Keratinocyte (primary cell): ENCODE measurements at regions not wholly inside any gene's neighbourhood (a gene's known extent, or its start where the extent isn't known, plus 50 kb on each side); places are given as distances from the start of the nearest gene placed in this dataset.

Experiments used
- DNase-seq: peaks from one replicate; pipeline ENCODE4 v3.0.0-alpha.2; 2011; ENCODE audit warnings: low read depth, missing footprints, low spot score
- FAIRE-seq: peaks from 2 replicates; lab custom pipeline; 2011; peaks lifted over from hg19 to GRCh38; lab: Jason Lieb, UNC
- H2AFZ ChIP-seq: 2 replicates; pipeline ENCODE4 v1.6.0; 2012; ENCODE audit warnings: low read length, control low read depth, inconsistent platforms; ENCODE audit not compliant: control insufficient read depth
- H3K27ac ChIP-seq: 2 replicates; pipeline ENCODE4 v1.5.1; 2011; ENCODE audit warnings: low read length; ENCODE audit not compliant: control insufficient read depth, insufficient read depth
- H3K27me3 ChIP-seq: 3 replicates; pipeline ENCODE4 v1.6.0; 2011; ENCODE audit warnings: low read length; ENCODE audit not compliant: control insufficient read depth, insufficient read depth; ENCODE audit errors: extremely low read depth
- H3K36me3 ChIP-seq, 2 experiments: 2 replicates in 1 of 2; 3 replicates in 1 of 2; pipeline ENCODE4 v1.5.1; 2011; ENCODE audit warnings: low read length in 2 of 2, mild to moderate bottlenecking in 1 of 2; ENCODE audit not compliant: control insufficient read depth in 2 of 2, insufficient read depth in 2 of 2; ENCODE audit errors: extremely low read depth in 1 of 2
- H3K4me1 ChIP-seq: 3 replicates; pipeline ENCODE4 v1.5.1; 2011; ENCODE audit warnings: low read length; ENCODE audit not compliant: control insufficient read depth, insufficient read depth; ENCODE audit errors: extremely low read depth
- H3K4me2 ChIP-seq: 3 replicates; pipeline ENCODE4 v1.6.0; 2011; ENCODE audit warnings: low read depth, low read length; ENCODE audit not compliant: control insufficient read depth, insufficient read depth; ENCODE audit errors: extremely low read depth
- H3K4me3 ChIP-seq, 3 experiments: fragments of 200-600 bp in 1 of 3; sonication (generic) in 1 of 3; 2 replicates in 2 of 3; 3 replicates in 1 of 3; pipeline ENCODE4 v1.5.1; 2011 to 2016; ENCODE audit warnings: low read length in 3 of 3, mild to moderate bottlenecking in 3 of 3, control low read depth in 2 of 3, inconsistent platforms in 1 of 3, low read depth in 1 of 3, mixed read lengths in 1 of 3, mixed run types in 1 of 3, moderate library complexity in 1 of 3; ENCODE audit not compliant: control insufficient read depth in 2 of 3, insufficient read depth in 2 of 3; ENCODE audit errors: extremely low read depth in 1 of 3
- H3K79me2 ChIP-seq: 2 replicates; pipeline ENCODE4 v1.6.0; 2012; ENCODE audit warnings: low read length; ENCODE audit not compliant: control insufficient read depth, insufficient read depth
- H3K9ac ChIP-seq: 3 replicates; pipeline ENCODE4 v1.6.0; 2011; ENCODE audit warnings: low read length; ENCODE audit not compliant: control insufficient read depth, insufficient read depth; ENCODE audit errors: extremely low read depth
- H3K9me1 ChIP-seq: 3 replicates; pipeline ENCODE4 v1.6.0; 2011; ENCODE audit warnings: low read length; ENCODE audit not compliant: control insufficient read depth, insufficient read depth; ENCODE audit errors: extremely low read depth
- H3K9me3 ChIP-seq: 2 replicates; pipeline ENCODE4 v1.5.1; 2012; ENCODE audit warnings: low read depth, low read length; ENCODE audit not compliant: control insufficient read depth
- H4K20me1 ChIP-seq: 3 replicates; pipeline ENCODE4 v1.6.0; 2011; ENCODE audit warnings: low read length; ENCODE audit not compliant: control insufficient read depth, insufficient read depth; ENCODE audit errors: extremely low read depth
- EZH2 ChIP-seq: IDR thresholded peaks from one replicate; pipeline ENCODE4 v1.6.1; 2012; ENCODE audit warnings: inconsistent platforms, mild to moderate bottlenecking, low read length, moderate library complexity
- dilution Hi-C: fragments of 300-500 bp; cut with MboI; formaldehyde crosslinking; loops from one replicate; pipeline ENCODE4 v1.7.0; 2020; ENCODE audit warnings: low sequenced_read_pairs; ENCODE audit not compliant: extremely low pct_ligation_motif_present
- TF ChIP-seq, protein P1 (sequence below), 3 experiments: IDR thresholded peaks in 1 of 3; conservative IDR thresholded peaks in 1 of 3; optimal IDR thresholded peaks in 1 of 3; 2 replicates in 2 of 3; 3 replicates in 1 of 3; pipeline versions ENCODE3 to v1.5.1; 2011; ENCODE audit warnings: low read length in 3 of 3, mild to moderate bottlenecking in 3 of 3, moderate library complexity in 2 of 3, control low read depth in 1 of 3, inconsistent platforms in 1 of 3; ENCODE audit not compliant: insufficient read depth in 2 of 3; ENCODE audit errors: extremely low read depth in 1 of 3

DNA sequence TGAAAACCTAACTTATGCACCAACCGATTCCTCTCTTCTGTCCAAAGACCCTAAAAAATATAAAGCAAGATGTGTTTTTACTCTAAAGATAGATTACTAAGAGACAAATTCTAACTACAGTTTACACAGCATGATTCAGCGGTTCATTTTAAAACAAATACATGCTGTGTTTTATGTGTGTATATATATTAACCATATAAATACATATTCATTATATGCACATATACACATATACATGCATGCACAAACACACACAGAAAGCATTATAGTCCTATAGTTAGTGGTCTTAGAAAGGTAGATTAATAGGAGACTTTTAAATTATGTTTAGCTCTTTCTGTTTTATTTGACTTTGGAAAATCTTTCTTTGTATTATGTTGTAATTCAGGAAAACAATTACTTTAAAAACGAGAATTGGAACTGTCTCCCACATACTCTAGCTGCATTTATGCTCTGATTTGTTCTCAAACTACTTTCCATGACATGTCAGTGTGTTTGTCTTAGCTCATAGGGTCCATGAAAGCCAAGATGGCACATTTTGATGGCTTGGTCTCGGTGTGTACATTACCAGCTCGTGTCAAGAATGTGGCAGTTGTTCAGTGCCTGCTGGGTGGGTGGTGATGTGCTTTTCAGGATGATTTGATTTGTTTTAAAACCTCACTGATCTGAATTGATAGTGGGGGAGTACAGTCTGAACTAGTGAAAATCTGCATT lies 548.8 kb upstream of the SALL1 start:
- no peaks in the 10 kb centered on the region for H3K9me1 ChIP-seq
- H3K27me3 ChIP-seq = no peaks in the 10 kb centered on the region
- DNase-seq (no peak), FAIRE-seq (no peak)
- dilution Hi-C loops = no loop called here
- no peak overlapping the region for H3K4me2 ChIP-seq
- H3K79me2 ChIP-seq = no peaks in the 10 kb centered on the region
- no peaks in the 10 kb centered on the region for H4K20me1 ChIP-seq
- no peak overlapping the region for H3K9ac ChIP-seq
- no peak overlapping the region for H2AFZ ChIP-seq
- H3K9me3 ChIP-seq = no peaks in the 10 kb centered on the region
- no peak overlapping the region for H3K4me3 ChIP-seq
- H3K27ac ChIP-seq = no peak overlapping the region
- H3K36me3 ChIP-seq = no peaks in the 10 kb centered on the region
- TF ChIP-seq EZH2 = no peak
- TF ChIP-seq, protein P1, sequence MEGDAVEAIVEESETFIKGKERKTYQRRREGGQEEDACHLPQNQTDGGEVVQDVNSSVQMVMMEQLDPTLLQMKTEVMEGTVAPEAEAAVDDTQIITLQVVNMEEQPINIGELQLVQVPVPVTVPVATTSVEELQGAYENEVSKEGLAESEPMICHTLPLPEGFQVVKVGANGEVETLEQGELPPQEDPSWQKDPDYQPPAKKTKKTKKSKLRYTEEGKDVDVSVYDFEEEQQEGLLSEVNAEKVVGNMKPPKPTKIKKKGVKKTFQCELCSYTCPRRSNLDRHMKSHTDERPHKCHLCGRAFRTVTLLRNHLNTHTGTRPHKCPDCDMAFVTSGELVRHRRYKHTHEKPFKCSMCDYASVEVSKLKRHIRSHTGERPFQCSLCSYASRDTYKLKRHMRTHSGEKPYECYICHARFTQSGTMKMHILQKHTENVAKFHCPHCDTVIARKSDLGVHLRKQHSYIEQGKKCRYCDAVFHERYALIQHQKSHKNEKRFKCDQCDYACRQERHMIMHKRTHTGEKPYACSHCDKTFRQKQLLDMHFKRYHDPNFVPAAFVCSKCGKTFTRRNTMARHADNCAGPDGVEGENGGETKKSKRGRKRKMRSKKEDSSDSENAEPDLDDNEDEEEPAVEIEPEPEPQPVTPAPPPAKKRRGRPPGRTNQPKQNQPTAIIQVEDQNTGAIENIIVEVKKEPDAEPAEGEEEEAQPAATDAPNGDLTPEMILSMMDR (optimal IDR thresholded peaks at IDR 0.05 in 1 of 3, IDR thresholded peaks at IDR 0.05 in 1 of 3, conservative IDR thresholded peaks at IDR 0.05 in 1 of 3; ENCODE audit: extremely low read depth in 1 of 3, insufficient read depth in 2 of 3, low read length in 3 of 3) = no peak
- H3K4me1 ChIP-seq = peaks cover 5% of the 10 kb centered on the region

GRCh38 chr16:51698647-51699046 lies 547.6 kb upstream of the SALL1 start:
- Histone ChIP-seq H3K27me3 (no peaks in the 10 kb centered on the region), H3K4me2 (no peak overlapping the region), H3K79me2 (no peaks in the 10 kb centered on the region), H4K20me1 (no peaks in the 10 kb centered on the region), H3K36me3 (no peaks in the 10 kb centered on the region), H3K9me3 (no peaks in the 10 kb centered on the region), H3K9ac (no peak overlapping the region), H3K4me3 (no peak overlapping the region), H3K27ac (no peak overlapping the region), H2AFZ (no peak overlapping the region), H3K9me1 (no peaks in the 10 kb centered on the region), H3K4me1 (peaks cover 5% of the 10 kb centered on the region)
- FAIRE-seq (no peak), DNase-seq (no peak)
- dilution Hi-C loops = no loop called here
- TF ChIP-seq EZH2 = no peak
- TF ChIP-seq, protein P1 (optimal IDR thresholded peaks at IDR 0.05 in 1 of 3, IDR thresholded peaks at IDR 0.05 in 1 of 3, conservative IDR thresholded peaks at IDR 0.05 in 1 of 3; ENCODE audit: extremely low read depth in 1 of 3, insufficient read depth in 2 of 3, low read length in 3 of 3) = no peak
